Bone marrow (tissue), 2 donors: ENCODE measurements at regions not wholly inside any gene's neighbourhood (a gene's known extent, or its start where the extent isn't known, plus 50 kb on each side); places are given as distances from the start of the nearest gene placed in this dataset.

Source experiments
- DNase-seq, 2 donors: peaks; one replicate each; lab custom pipeline; 2025; lab: John Stamatoyannopoulos, UW

- DNase-seq: peak in 1 of 2 donors; percentile 98
Measured at GRCh38 chr1:108050911-108051629, 86.1 kb upstream of the VAV3 start.

GRCh38 chr1:108050158-108050557 lies 85.2 kb upstream of the VAV3 start:
- peak in 1 of 2 donors; percentile 88 for DNase-seq

DNA sequence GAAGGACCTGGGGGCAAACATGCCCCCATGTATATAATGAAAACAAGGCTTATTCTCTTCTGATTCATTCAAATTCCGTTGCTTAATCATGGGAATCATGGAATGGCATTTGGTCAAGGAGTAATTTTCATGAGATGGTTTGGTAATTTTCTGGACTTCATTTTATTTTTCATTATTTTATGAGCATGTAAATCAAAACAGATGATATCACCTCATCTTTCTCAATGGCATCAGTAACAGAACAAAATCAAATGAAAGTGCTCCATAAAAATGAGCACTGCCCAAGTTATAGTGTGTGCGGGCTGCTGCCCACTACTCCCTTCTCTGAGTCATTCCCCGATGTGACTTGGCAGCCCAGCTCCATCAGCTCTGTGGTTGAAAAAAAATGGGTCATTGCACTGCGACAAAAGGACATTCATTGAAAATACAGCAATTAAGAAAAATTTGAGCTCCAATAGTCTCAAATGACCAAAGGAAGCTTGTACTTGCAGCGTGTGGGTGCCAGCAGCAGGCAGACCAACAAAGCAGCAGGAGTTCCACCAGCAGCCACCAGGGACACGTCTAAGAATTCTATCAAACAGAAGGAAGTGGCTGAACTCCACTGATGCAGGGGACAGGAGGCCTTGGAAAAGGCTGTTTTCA lies 84.3 kb upstream of the VAV3 start:
- DNase-seq: peak in 1 of 2 donors; percentile 47

- no peak for DNase-seq
Measured at GRCh38 chr1:108048301-108049177, 83.6 kb upstream of the VAV3 start.

GRCh38 chr1:108047085-108047484 lies 82.1 kb upstream of the VAV3 start:
- no peak for DNase-seq

GRCh38 chr1:108046026-108046425 lies 81.0 kb upstream of the VAV3 start:
- DNase-seq: no peak

GRCh38 chr1:108045460-108045859 lies 80.5 kb upstream of the VAV3 start:
- peak in 1 of 2 donors; percentile 16 for DNase-seq

DNA sequence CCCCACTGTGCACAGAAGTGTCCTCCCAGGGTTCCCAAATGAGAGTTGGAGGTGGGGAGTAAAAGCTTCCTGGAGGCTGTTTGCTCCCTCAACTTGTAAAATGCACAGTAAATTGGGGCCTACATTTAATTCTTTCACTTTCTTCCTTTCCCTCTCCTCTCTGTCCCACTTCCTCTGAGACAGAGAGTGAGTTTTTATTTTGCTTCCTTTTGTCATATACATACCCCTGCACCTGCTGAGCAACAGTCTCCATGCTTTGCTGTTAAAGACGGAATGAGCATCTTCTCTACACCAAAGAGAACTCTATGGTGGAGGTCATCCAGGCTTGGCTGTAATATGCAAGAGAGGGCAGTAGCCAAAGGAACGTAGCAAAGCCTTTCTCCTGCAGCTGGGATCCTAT lies 79.3 kb upstream of the VAV3 start:
- DNase-seq: no peak

DNA sequence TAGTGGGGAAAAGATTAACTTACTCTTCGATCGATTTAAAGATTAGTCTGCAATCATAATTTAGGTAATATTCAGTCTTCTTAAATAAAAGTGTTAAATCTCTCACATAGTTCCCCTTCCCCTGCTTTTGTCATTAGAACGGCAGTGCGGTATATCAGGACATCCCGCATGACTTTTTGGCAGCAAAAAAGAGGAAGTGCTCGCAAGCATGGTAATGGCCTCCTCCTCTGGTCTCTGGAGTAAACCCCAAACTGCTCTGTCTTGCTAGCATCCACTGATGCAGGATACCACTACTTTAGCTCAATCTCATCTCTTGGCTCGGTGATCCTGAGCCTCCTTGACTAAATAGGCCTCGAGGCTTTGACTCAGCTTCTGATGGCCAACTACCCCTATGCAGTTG lies 78.7 kb upstream of the VAV3 start:
- peak in 1 of 2 donors; percentile 81 for DNase-seq

GRCh38 chr1:108042610-108043009 lies 77.6 kb upstream of the VAV3 start:
- DNase-seq: no peak

DNA sequence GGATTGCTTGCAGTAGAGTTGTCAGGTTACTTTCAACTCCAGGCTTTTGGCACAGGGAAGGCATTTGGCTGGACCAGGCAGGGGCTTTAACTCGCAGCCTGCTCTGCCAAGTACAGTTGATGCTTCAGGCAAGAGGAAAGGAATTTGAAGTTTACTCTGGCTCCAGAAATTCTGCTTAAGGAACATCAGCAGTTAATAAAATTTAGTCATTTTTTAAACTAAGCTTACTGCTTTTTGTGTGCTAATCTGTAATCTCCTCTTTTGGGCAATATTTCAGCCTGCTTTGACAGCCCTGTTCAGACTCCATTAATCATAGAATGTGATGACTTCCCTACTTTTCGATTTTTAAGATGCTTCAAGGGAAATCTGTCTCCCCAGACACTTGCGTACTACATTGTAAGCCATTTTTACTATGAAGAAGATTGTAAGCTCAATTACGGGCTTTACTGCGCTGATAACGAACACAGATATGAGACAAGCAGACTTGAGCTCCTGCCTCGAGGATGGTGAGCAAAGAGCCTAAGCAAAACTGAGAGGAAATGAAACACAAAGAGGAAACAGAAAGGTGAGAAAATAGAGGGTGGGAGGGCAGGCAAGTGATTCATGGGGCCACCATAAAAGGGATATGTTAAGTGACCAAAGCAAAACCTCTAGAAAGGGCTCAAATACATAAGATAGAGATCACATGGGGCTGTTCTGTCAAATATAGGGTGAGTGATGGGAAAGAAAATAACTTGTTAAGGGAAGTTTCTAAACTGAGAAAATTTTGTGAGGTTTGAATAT lies 76.6 kb upstream of the VAV3 start:
- DNase-seq: peak in 1 of 2 donors; percentile 70

- no peak for DNase-seq
Measured at GRCh38 chr1:108038653-108039236, 73.8 kb upstream of the VAV3 start.

- no peak for DNase-seq
Measured at GRCh38 chr1:108036796-108037562, 72.0 kb upstream of the VAV3 start.

DNA sequence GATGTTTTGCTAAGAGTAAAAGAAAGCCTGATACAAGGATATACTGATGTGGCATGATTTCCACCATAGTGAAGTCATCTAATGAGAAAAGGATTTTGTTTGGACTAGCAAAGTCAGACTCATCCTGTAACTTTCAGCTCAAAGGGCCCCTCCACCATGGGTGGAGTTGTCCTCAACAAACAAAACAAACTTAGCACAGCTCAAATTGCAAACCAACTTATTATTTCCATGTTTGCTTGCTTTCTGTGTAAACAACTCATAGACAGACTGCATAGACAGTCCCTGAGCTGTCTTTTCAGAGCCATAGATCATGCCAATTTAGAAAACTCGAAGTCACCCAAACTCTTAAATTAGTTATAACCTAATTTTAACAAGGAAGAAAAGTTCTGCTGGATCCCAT lies 69.4 kb upstream of the VAV3 start:
- no peak for DNase-seq

GRCh38 chr1:108033550-108033951 lies 68.6 kb upstream of the VAV3 start:
- no peak for DNase-seq

DNA sequence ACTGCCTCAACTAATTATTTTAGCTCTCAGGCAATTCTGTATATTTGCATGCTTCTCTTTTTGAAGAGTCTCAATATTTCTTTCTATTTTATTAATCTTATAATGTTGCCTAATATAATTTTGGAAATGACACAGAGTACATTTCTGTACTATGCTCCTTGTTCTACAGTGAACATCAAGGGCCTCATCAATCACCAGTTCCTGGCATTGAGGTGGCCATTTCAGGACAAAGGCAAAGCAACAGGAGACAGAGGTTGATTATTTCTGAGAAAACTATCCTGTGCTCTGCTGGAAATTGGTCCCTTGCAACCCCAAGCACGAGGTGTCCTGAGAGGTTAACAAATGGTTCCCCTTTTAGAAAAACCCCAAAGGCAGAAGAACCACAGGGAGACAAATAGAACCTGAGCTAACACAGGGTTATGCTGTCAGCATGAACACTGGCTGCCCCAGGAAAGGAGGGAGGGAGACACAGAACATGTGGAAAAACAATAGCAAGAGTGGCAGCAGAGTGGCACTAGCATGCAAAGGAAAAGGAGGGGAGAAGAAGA lies 63.9 kb upstream of the VAV3 start:
- DNase-seq: peak in 1 of 2 donors; percentile 70

DNA sequence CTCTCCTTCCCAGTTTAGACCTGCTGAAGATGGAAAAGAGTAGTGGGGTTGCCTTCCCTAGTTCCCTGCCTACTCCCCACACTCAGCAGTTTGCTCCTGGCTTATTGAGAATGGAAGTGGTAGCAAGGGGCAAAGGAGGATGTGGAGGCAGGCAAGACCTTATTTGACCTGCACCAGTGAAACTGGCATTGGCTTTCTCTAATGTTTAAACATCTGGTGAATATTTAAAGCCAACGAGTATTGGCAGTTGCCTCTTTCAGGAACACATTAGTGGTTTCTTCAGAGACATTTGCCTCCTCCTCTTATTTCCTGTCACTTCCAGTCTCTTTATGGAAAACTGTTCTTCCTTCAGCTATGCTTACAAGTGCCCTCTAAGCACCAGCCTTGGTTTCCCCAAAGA lies 62.4 kb upstream of the VAV3 start:
- DNase-seq: no peak

DNA sequence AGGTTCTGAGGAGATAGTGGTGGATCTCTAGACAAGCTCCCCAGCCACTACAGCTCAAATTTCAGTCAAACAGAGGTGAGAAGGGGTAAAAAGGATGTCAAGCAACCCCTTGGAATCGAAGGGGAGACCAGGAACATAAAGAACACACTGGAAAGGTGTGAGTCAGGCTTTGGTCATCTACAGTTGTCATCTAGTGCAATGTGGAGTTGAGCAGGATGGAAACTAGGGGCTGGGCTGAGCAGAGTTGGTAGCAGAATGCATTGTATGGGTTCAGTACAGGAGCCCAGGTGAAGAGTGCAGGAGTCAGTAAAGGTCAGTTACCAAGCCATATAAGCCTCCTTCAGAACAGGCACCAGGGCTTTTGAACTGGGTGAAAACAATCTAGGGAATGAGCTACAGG lies 52.7 kb upstream of the VAV3 start:
- no peak for DNase-seq

- peak in 1 of 2 donors; percentile 92 for DNase-seq
Measured at GRCh38 chr1:108016451-108016920, 51.5 kb upstream of the VAV3 start.
